HUES64 (cell line): ENCODE measurements at regions not wholly inside any gene's neighbourhood (a gene's known extent, or its start where the extent isn't known, plus 50 kb on each side); places are given as distances from the start of the nearest gene placed in this dataset.
"Not testable (repeated sequence)": the region's sequence is repeated elsewhere in the genome, so short reads cannot be mapped to it uniquely, and the experiment has no call there.

Source experiments
- H3K27ac ChIP-seq: 2 replicates; pipeline ENCODE4 v1.7.0; 2013; ENCODE audit warnings: low read depth, low read length, inconsistent platforms
- H3K27me3 ChIP-seq: 2 replicates; pipeline ENCODE4 v1.6.1; 2013; ENCODE audit warnings: mild to moderate bottlenecking, low read length; ENCODE audit not compliant: insufficient read depth
- H3K36me3 ChIP-seq: 2 replicates; pipeline ENCODE4 v1.6.1; 2013; ENCODE audit warnings: mild to moderate bottlenecking, low read length; ENCODE audit not compliant: insufficient read depth
- H3K4me1 ChIP-seq: 2 replicates; pipeline ENCODE4 v1.6.1; 2013; ENCODE audit warnings: mild to moderate bottlenecking, low read length, moderate library complexity; ENCODE audit not compliant: insufficient read depth
- H3K4me3 ChIP-seq: 2 replicates; pipeline ENCODE4 v1.5.1; 2013; ENCODE audit warnings: mild to moderate bottlenecking, low read length, moderate library complexity
- H3K9ac ChIP-seq: 2 replicates; pipeline ENCODE4 v1.6.1; 2013; ENCODE audit warnings: mild to moderate bottlenecking, low read depth, low read length
- H3K9me3 ChIP-seq: 2 replicates; pipeline ENCODE4 v1.6.1; 2013; ENCODE audit warnings: low read depth, low read length; ENCODE audit not compliant: insufficient read depth
- WGBS: fragments of 150-250, 120-280 bp; methylation state at CpG from one replicate; pipeline ENCODE4 v1.1.7; 2013; ENCODE audit warnings: missing lambda C conversion rate; 5-methylcytosine and 5-hydroxymethylcytosine counted together

DNA sequence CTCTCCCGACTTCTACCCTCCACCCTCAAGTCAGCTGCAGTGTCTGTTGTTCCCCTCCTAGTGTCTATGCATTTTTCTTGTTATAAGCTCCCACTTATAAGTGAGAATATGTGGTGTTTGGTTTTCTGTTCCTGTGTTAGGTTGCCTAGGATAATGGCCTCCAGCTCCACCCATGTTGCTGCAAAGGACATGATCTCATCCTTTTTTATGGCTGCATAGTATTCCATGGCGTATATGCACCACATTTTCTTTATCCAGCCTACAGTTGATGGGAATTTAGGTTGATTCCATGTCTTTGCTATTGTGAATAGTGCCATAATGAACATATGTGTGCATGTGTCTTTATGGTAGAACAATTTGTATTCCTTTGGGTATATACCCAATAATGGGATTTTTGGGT, 80.7 kb downstream of the SPTSSA start:
- not testable (repeated sequence) for H3K4me1 ChIP-seq, H3K4me3 ChIP-seq, H3K9ac ChIP-seq, H3K27ac ChIP-seq, H3K27me3 ChIP-seq, H3K36me3 ChIP-seq, H3K9me3 ChIP-seq
- WGBS, result 83% methylated on average over 2 of the region's 2 CpGs

DNA sequence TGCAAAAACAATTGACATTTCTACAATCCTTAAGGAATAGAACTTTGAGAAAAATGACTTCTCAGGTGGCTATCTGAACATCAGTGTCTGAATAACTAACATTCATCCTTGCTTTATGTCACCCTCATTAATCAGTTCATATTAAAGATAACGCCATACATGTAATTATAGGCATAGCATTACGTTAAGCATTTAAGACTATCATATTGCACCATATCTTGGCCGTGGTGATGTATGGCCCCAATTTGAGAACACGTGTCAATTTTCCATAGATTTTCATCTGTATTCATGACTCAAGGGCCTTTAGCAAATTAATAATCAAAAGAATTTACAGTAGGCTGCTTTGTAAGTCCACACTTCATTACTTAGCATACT, 81.6 kb downstream of the SPTSSA start:
- WGBS, result 94% methylated on average over 4 of the region's 4 CpGs

DNA sequence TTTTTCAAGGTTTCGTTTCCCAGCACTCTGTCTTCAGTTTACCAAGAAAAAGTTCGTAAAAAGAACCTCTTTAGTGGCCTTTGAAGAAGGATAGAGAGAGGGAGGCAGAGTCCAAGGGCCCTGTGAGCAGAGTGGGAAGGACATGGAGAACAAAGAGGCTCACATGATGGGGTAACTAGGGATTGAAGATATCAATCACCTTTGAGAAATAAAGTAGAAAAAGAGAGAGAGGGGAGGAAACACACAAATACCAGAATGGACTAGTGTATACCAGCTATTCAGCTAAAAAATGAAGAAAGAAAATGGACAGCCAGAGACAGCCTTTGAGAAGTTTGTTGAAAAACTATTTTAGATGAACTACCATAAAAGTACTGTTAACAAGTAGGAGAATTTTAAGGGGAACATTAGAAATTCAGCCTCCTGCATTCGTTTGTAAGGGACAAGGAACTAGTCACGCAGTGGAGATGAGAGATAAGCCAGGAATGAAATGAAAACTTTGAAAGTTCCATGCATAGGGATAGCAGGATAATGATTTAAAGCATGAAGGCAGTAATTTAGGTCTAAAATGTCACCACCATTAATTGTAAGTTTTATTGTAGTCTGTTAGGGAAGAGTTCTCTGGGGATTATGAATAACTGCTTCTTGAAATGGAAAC, 82.1 kb downstream of the SPTSSA start:
- no peak overlapping the region for H3K4me3 ChIP-seq
- H3K9me3 ChIP-seq, result no peaks in the 10 kb centered on the region
- no peaks in the 10 kb centered on the region for H3K27me3 ChIP-seq
- H3K4me1 ChIP-seq, result no peaks in the 10 kb centered on the region; the same call in 1 of the 2 replicates
- no peak overlapping the region for H3K9ac ChIP-seq
- 63% methylated on average over 4 of the region's 4 CpGs for WGBS
- H3K27ac ChIP-seq, result no peak overlapping the region
- H3K36me3 ChIP-seq, result no peaks in the 10 kb centered on the region

More for the DNA sequence above, 81.6 kb downstream of the SPTSSA start:
- H3K4me1 ChIP-seq, result no peaks in the 10 kb centered on the region; the same call in 1 of the 2 replicates
- H3K27ac ChIP-seq, result no peak overlapping the region
- H3K4me3 ChIP-seq, result no peak overlapping the region
- no peak overlapping the region for H3K9ac ChIP-seq
- H3K9me3 ChIP-seq, result no peaks in the 10 kb centered on the region
- H3K36me3 ChIP-seq, result no peaks in the 10 kb centered on the region
- H3K27me3 ChIP-seq, result no peaks in the 10 kb centered on the region

- Histone ChIP-seq H3K9me3 (no peaks in the 10 kb centered on the region), H3K36me3 (no peaks in the 10 kb centered on the region), H3K27ac (no peak overlapping the region), H3K27me3 (no peaks in the 10 kb centered on the region), H3K4me1 (no peaks in the 10 kb centered on the region; the same call in 1 of the 2 replicates), H3K4me3 (no peak overlapping the region), H3K9ac (no peak overlapping the region)
- 89% methylated on average over 3 of the region's 3 CpGs for WGBS
Measured at GRCh38 chr14:34376649-34377267, 85.3 kb downstream of the SPTSSA start.

DNA sequence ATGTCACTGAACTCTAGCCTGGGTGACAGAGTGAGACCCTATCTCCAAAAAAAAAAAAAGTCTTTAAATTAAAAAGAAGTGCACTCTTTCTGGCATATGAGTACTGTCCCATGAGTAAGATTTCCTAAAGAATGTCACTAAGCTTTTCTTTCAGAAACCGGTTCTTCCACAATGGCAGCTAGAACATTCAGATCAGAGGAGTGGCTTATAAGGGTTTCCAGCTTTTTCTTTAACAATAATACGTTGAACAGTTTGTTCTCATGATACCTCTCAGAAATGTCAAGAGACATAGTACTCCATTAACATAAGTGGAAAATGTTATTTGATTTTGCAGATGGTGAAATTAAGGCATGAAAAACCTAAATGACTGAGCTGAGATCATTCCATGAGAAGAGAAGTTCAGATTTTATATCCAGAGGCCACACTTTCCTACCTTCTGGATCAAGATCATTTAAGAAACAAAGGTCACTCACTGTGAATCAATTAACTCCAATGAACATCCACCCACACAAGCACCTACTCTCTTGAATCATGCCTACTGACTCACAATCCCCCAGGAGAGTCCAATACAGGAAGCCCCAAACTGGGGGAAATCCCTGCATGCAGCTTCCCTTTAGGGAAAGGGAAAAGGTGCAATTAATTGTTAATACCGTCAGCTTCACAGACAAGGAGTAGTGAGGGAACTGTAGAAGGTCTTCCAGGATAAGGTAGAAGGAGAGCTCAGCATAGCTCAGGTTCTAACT, 86.9 kb downstream of the SPTSSA start:
- no peaks in the 10 kb centered on the region for H3K9me3 ChIP-seq
- no peaks in the 10 kb centered on the region; the same call in 1 of the 2 replicates for H3K4me1 ChIP-seq
- no peaks in the 10 kb centered on the region for H3K36me3 ChIP-seq
- 90% methylated on average over 3 of the region's 3 CpGs for WGBS
- no peak overlapping the region for H3K27ac ChIP-seq
- H3K4me3 ChIP-seq, result no peak overlapping the region
- no peaks in the 10 kb centered on the region for H3K27me3 ChIP-seq
- no peak overlapping the region for H3K9ac ChIP-seq

GRCh38 chr14:34373191-34373590, 88.8 kb downstream of the SPTSSA start:
- Histone ChIP-seq H3K27me3 (no peaks in the 10 kb centered on the region), H3K4me1 (no peaks in the 10 kb centered on the region; the same call in 1 of the 2 replicates), H3K9me3 (no peaks in the 10 kb centered on the region), H3K27ac (no peak overlapping the region), H3K9ac (no peak overlapping the region), H3K4me3 (no peak overlapping the region), H3K36me3 (no peaks in the 10 kb centered on the region)
- 95% methylated on average over 1 of the region's 2 CpGs for WGBS

DNA sequence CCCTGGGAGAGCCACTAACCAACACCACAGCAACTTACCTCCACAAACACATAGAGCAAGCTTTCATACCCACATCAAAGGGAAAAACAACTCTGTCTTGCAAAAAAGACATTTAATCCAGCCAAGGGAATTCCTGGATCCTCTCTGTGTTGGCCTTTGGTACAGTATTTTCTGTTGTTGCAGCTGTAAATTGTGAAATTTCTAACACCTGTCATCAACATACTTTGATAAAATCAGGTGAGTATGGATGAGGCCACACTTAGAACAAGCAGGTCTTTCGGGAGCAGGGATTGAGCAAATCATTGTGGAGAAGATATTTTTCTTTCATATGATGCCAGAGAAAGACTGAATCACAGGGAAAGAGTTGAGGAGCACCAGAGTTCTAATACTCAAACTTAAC, 89.3 kb downstream of the SPTSSA start:
- Histone ChIP-seq H3K27me3 (no peaks in the 10 kb centered on the region), H3K9me3 (no peaks in the 10 kb centered on the region), H3K27ac (no peak overlapping the region), H3K36me3 (no peaks in the 10 kb centered on the region), H3K4me1 (no peaks in the 10 kb centered on the region; the same call in 1 of the 2 replicates), H3K9ac (no peak overlapping the region), H3K4me3 (no peak overlapping the region)
- 92% methylated on average over 1 of the region's 1 CpG for WGBS

- no peak overlapping the region for H3K27ac ChIP-seq
- H3K9ac ChIP-seq, result no peak overlapping the region
- WGBS, result 95% methylated on average over 1 of the region's 1 CpG
- no peaks in the 10 kb centered on the region for H3K27me3 ChIP-seq
- H3K4me3 ChIP-seq, result no peak overlapping the region
- no peaks in the 10 kb centered on the region for H3K9me3 ChIP-seq
- no peaks in the 10 kb centered on the region for H3K36me3 ChIP-seq
- H3K4me1 ChIP-seq, result no peaks in the 10 kb centered on the region
Measured at GRCh38 chr14:34369648-34370030, 92.4 kb downstream of the SPTSSA start.

DNA sequence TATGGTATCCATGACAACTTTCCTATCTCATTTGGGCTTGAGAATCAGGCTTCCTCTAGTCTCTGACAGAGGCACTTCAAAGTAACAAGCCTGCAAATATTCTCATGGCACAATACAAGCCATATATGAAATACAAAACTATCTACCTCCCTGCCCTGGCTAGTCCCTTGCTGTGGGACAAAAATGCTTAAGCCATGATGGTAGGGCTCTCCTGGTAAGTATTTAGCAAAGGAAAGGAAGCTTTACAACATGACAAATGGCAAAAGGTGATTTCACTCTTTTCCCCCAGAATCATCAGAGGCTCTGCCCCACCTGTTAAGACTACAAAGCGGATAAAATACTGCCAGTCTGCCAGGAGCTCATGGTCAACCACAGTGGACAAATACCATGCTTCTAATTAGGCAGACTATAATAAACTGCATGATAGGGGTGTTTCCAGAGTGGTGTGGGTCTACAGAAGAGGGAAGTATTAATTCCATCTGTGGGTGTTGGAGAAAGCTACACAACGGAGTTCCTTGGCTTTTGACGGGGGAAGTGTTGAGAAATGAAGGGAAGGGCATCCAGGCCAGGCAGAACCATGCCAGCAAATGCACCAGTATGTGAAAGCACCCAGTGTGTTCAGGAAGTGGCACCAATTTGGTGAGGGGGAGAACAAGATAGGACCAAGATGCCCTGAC, 92.9 kb downstream of the SPTSSA start:
- H3K4me1 ChIP-seq, result no peaks in the 10 kb centered on the region
- H3K36me3 ChIP-seq, result no peaks in the 10 kb centered on the region
- WGBS, result 90% methylated on average over 3 of the region's 3 CpGs

DNA sequence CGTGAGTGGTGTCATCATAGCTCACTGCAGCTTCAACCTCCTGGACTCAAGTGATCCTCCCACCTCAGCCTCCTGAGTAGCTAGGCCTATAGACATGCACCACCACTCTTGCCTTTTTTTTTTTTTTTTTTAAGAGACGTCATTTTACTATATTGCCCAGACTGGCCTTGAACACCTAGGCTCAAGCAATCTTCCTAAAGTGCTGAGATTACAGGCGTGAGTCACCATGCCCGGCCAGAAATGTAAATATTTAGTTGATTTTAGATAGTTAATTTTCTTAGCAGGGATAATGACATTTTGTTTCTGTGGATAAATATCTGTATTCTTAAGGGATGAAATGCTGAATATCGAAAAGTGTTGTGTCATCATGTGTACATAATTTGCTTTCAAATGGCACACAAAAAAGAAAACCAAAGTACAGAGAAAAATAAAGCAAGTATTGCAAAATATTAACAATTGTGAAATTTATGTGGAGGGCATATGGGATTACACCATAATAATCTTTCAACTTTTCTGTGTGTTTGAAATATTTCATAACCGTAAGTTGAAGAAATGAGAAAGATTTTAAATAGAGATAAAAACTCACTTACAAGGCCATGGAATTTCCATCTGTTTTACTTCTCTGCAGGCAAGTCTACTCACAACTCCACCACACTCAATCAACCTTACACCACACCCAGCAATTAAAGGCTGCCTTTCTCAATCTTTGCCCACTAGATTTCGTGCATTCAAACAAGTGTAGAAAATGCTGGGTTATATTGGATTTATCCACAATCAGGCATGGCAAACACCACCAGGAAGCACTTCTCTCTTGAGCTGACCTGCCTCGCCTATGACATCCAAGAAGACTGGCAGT, 93.7 kb downstream of the SPTSSA start:
- WGBS, result 97% methylated on average over 7 of the region's 8 CpGs
- Histone ChIP-seq H3K27me3 (no peaks in the 10 kb centered on the region), H3K36me3 (no peaks in the 10 kb centered on the region), H3K27ac (no peak overlapping the region), H3K4me3 (no peak overlapping the region), H3K4me1 (no peaks in the 10 kb centered on the region), H3K9me3 (no peaks in the 10 kb centered on the region), H3K9ac (no peak overlapping the region)

More for the DNA sequence above, 92.9 kb downstream of the SPTSSA start:
- Histone ChIP-seq H3K27me3 (no peaks in the 10 kb centered on the region), H3K27ac (no peak overlapping the region), H3K9ac (no peak overlapping the region), H3K9me3 (no peaks in the 10 kb centered on the region), H3K4me3 (no peak overlapping the region)
